ENCODE measurements at regions not wholly inside any gene's neighbourhood (a gene's known extent, or its start where the extent isn't known, plus 50 kb on each side); places are given as distances from the start of the nearest gene placed in this dataset.
A peak's percentile ranks its signal among the peaks of the same experiment; 100 is the strongest.

DNA sequence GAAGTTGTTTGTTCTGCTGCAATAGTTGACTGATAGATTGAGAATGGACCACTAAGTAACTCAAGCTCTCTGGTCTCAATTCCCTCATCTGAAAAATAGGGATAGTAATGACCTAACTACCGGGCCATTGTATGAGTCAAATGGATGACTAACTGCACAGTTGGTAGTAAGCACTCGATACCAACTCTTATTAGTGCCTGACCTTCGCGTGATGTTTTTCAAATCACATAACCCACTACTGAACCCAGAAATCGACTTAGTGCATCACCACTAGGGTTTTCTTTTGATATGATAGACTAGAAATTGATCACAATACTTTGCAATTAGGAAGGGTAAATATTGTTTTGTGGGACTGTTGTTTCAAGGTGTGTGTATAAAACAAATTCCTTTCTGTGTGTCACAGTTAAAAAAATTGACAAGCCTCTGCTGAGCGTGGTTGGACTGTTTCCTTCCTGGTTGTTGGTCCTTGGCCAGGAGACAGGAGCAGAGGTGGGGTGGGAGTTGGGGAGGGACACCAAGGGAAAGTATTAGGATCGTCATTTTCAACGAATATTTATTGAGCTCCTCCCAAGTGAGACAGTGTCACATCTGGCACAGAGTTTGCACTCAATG, 54.0 kb upstream of the LRP8 start:
- Mint-ChIP-seq H3K27me3 (ENCODE audit: insufficient read depth, unreplicated experiment) (no peaks in the 10 kb centered on the region), H3K9me3 (ENCODE audit: unreplicated experiment) (no peaks in the 10 kb centered on the region), H3K4me1 (ENCODE audit: insufficient read depth, unreplicated experiment) (peaks cover 15% of the 10 kb centered on the region), H3K27ac (ENCODE audit: low read depth, unreplicated experiment) (no peak overlapping the region), H3K36me3 (ENCODE audit: insufficient read depth, unreplicated experiment) (peaks cover 6% of the 10 kb centered on the region), H3K4me3 (ENCODE audit: unreplicated experiment) (no peak overlapping the region)
- TF ChIP-seq, protein P1, sequence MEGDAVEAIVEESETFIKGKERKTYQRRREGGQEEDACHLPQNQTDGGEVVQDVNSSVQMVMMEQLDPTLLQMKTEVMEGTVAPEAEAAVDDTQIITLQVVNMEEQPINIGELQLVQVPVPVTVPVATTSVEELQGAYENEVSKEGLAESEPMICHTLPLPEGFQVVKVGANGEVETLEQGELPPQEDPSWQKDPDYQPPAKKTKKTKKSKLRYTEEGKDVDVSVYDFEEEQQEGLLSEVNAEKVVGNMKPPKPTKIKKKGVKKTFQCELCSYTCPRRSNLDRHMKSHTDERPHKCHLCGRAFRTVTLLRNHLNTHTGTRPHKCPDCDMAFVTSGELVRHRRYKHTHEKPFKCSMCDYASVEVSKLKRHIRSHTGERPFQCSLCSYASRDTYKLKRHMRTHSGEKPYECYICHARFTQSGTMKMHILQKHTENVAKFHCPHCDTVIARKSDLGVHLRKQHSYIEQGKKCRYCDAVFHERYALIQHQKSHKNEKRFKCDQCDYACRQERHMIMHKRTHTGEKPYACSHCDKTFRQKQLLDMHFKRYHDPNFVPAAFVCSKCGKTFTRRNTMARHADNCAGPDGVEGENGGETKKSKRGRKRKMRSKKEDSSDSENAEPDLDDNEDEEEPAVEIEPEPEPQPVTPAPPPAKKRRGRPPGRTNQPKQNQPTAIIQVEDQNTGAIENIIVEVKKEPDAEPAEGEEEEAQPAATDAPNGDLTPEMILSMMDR (IDR thresholded peaks at IDR 0.05; ENCODE audit: unreplicated experiment): no peak
- no TSS peak for BruUV-seq (replicated peaks)
- POLR2A ChIA-PET: no interaction called here
- intact Hi-C loops (cut with micrococcal nuclease): no loop called here
- CTCF ChIA-PET: interaction anchor here (0.6 to 4.2 kb wide), 3 partner anchors 11 to 104 kb away, joined by 3 to 20 read pairs (median 12); no protein-coding TSS in a partner anchor
- peak; percentile 64 for DNase-seq (ENCODE audit: unreplicated experiment)

DNA sequence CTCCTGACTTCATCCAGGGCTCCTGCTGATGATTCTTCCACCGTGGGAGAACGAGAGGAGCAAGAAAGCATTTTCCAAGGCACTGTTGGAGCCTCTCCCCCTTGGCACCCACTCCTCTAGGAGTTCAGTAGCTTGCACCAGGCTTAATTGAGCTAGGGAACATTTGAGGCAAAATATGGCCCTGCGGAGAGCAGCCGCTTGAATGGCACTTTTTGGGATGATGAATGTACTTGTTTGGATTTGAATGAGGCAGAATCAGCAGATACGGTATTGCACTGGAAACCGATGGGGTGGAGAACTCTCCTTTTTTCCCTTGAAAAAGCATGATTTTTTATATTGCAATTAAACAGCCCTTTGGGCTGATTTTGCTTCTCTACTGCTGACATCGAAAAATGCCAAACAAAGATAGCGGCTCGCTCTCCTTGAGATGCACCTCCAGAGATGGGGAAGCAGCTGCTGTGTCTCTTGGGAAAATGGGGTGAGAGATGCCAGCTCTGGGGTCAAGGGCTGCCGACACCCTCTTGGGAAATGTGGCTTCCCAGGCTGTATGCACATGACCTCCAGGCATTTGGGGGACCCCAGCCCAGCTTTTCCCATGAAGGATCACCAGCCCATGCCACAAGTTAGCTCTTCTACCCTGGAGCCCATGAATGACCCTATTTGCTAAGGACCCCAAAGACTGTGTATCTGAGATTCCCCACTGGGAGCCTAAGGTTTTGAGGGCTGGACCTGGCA, 55.4 kb upstream of the LRP8 start:
- CTCF ChIA-PET: interaction anchor here (0.6 to 4.2 kb wide), 5 partner anchors 10 to 140 kb away, joined by 3 to 20 read pairs (median 4); no protein-coding TSS in a partner anchor
- intact Hi-C loops (cut with micrococcal nuclease): no loop called here
- BruUV-seq (replicated peaks): no TSS peak
- TF ChIP-seq, protein P1 (IDR thresholded peaks at IDR 0.05; ENCODE audit: unreplicated experiment): no peak
- no peak overlapping the region for H3K27ac Mint-ChIP-seq (ENCODE audit: low read depth, unreplicated experiment)
- peaks cover 15% of the 10 kb centered on the region for H3K4me1 Mint-ChIP-seq (ENCODE audit: insufficient read depth, unreplicated experiment)
- POLR2A ChIA-PET: no interaction called here
- H3K36me3 Mint-ChIP-seq (ENCODE audit: insufficient read depth, unreplicated experiment): peaks cover 6% of the 10 kb centered on the region
- no peak overlapping the region for H3K4me3 Mint-ChIP-seq (ENCODE audit: unreplicated experiment)
- H3K9me3 Mint-ChIP-seq (ENCODE audit: unreplicated experiment): no peaks in the 10 kb centered on the region
- no peak for DNase-seq (ENCODE audit: unreplicated experiment)
- no peaks in the 10 kb centered on the region for H3K27me3 Mint-ChIP-seq (ENCODE audit: insufficient read depth, unreplicated experiment)

DNA sequence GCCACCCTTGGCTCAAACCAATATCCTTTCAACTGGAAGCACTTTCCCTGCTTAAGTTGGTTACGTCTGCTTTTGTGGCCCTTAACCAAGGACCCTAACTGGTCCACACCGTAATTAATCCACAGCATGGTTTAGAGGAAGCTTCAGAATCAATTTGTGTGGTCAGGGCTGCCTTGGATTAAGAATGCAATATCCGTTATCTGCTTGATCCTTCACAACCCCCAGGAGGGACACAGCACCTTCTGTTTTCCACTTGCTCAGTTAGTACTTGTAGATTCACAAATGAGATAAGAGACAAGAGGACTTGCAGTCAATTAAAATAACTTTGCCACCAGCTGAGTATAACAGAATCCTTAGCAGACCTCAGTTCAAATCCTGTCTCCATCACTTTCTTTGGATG, 56.9 kb upstream of the LRP8 start:
- BruUV-seq (replicated peaks): no TSS peak

More for the DNA sequence above, 56.9 kb upstream of the LRP8 start:
- Mint-ChIP-seq H3K36me3 (ENCODE audit: insufficient read depth, unreplicated experiment) (peaks cover 6% of the 10 kb centered on the region), H3K27me3 (ENCODE audit: insufficient read depth, unreplicated experiment) (no peaks in the 10 kb centered on the region), H3K27ac (ENCODE audit: low read depth, unreplicated experiment) (no peak overlapping the region), H3K4me3 (ENCODE audit: unreplicated experiment) (no peak overlapping the region), H3K9me3 (ENCODE audit: unreplicated experiment) (no peaks in the 10 kb centered on the region), H3K4me1 (ENCODE audit: insufficient read depth, unreplicated experiment) (peaks cover 16% of the 10 kb centered on the region)
- TF ChIP-seq, protein P1 (IDR thresholded peaks at IDR 0.05; ENCODE audit: unreplicated experiment): no peak
- intact Hi-C loops (cut with micrococcal nuclease): no loop called here
- no peak for DNase-seq (ENCODE audit: unreplicated experiment)
- CTCF ChIA-PET: interaction anchor here (2.7 to 4.2 kb wide), 2 partner anchors 8 to 107 kb away, joined by 12 to 20 read pairs; no protein-coding TSS in a partner anchor
- POLR2A ChIA-PET: no interaction called here
